ENCODE measurements at regions not wholly inside any gene's neighbourhood (a gene's known extent, or its start where the extent isn't known, plus 50 kb on each side); places are given as distances from the start of the nearest gene placed in this dataset.
A peak's percentile ranks its signal among the peaks of the same experiment; 100 is the strongest.

GRCh38 chr18:41548521-41549260 lies 406.3 kb upstream of the PIK3C3 start:
- DNase-seq (ENCODE audit: low read depth), result no peak
- H3K27me3 ChIP-seq (ENCODE audit: control insufficient read depth, insufficient read depth, low read length), result no peaks in the 10 kb centered on the region
- no peaks in the 10 kb centered on the region for H3K36me3 ChIP-seq (ENCODE audit: control insufficient read depth, insufficient read depth, low read length)
- TF ChIP-seq, protein P1, sequence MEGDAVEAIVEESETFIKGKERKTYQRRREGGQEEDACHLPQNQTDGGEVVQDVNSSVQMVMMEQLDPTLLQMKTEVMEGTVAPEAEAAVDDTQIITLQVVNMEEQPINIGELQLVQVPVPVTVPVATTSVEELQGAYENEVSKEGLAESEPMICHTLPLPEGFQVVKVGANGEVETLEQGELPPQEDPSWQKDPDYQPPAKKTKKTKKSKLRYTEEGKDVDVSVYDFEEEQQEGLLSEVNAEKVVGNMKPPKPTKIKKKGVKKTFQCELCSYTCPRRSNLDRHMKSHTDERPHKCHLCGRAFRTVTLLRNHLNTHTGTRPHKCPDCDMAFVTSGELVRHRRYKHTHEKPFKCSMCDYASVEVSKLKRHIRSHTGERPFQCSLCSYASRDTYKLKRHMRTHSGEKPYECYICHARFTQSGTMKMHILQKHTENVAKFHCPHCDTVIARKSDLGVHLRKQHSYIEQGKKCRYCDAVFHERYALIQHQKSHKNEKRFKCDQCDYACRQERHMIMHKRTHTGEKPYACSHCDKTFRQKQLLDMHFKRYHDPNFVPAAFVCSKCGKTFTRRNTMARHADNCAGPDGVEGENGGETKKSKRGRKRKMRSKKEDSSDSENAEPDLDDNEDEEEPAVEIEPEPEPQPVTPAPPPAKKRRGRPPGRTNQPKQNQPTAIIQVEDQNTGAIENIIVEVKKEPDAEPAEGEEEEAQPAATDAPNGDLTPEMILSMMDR (IDR thresholded peaks at IDR 0.05; ENCODE audit: insufficient read depth, low read length, severe bottlenecking), result no peak
- H3K4me3 ChIP-seq (ENCODE audit: low read depth, low read length), result no peak overlapping the region
- FAIRE-seq, result no peak

DNA sequence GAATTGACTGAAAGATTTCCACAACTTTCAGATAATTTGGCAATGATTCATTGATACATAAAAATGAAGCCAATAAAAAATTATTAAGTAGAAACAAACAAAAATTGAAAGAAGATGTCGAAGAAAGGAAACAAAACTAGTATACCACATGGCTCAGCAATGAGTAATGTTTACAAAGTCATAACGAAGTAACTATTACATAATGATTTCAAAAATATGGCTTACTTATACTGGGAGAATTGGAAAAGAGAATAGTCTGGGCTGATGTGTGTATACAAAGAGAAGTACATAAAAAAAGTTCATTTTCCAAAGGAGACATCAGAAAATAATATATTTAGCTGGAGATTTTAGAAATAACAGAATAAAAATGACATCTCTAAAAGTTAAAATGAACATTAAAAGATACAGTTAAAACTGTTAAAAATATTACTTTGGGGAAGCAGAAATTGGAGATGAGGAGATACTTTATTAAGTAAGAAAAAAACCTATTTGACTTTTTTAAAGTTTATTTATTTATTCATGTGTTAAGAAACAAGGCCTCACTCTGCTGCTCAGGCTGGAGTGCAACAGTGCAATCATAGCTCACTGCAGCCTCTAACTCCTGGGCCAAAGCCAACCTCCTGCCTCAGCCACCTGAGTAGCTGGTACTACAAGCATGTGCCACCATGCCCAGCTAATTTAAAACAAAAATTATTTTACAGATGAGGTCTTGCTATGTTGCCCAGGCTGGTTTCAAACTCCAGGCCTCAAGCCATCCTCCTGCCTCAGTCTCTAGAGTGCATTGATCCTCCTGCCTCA lies 409.7 kb upstream of the PIK3C3 start:
- Histone ChIP-seq H3K4me3 (ENCODE audit: low read depth, low read length) (no peak overlapping the region), H3K36me3 (ENCODE audit: control insufficient read depth, insufficient read depth, low read length) (no peaks in the 10 kb centered on the region), H3K27me3 (ENCODE audit: control insufficient read depth, insufficient read depth, low read length) (no peaks in the 10 kb centered on the region)
- DNase-seq (ENCODE audit: low read depth) (peak; percentile 27), FAIRE-seq (no peak)
- TF ChIP-seq, protein P1 (IDR thresholded peaks at IDR 0.05; ENCODE audit: insufficient read depth, low read length, severe bottlenecking), result no peak

- no peak for FAIRE-seq
- Histone ChIP-seq H3K36me3 (ENCODE audit: control insufficient read depth, insufficient read depth, low read length) (no peaks in the 10 kb centered on the region), H3K4me3 (ENCODE audit: low read depth, low read length) (no peak overlapping the region), H3K27me3 (ENCODE audit: control insufficient read depth, insufficient read depth, low read length) (no peaks in the 10 kb centered on the region)
- TF ChIP-seq, protein P1 (IDR thresholded peaks at IDR 0.05; ENCODE audit: insufficient read depth, low read length, severe bottlenecking), result no peak
- DNase-seq (ENCODE audit: low read depth), result no peak
Observed at GRCh38 chr18:41543815-41544214, 411.2 kb upstream of the PIK3C3 start.

DNA sequence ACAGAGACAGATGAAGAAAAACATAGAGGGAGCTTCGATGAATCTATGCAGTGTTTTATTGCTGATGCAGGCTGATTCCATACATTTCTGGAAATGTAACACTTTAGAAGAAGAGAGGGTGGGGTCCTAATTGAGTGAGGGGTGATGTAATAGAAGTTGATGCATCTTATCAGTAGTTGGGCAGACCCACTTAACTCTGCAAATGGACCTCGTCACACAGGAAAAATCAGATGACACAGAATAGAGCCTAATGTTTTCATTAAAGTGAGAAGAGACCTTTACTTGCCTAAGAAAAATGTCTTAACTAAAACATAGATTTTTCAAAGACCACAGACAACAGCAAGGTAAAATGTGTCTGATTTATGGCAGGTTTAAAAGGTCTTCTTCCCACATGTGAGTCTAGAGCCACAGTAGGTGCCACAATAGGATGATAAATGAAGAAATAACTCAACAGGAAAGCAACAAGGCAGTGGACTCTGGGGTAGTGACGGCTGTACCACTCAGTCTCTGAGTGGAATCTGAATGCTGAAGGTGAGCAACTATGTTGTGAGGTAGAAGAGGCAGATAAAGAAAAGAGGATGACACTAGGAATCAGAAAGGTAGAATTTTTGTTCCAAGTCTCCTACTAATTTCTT lies 414.7 kb upstream of the PIK3C3 start:
- no peaks in the 10 kb centered on the region for H3K27me3 ChIP-seq (ENCODE audit: control insufficient read depth, insufficient read depth, low read length)
- FAIRE-seq (no peak), DNase-seq (ENCODE audit: low read depth) (no peak)
- no peak overlapping the region for H3K4me3 ChIP-seq (ENCODE audit: low read depth, low read length)
- TF ChIP-seq, protein P1 (IDR thresholded peaks at IDR 0.05; ENCODE audit: insufficient read depth, low read length, severe bottlenecking), result no peak
- H3K36me3 ChIP-seq (ENCODE audit: control insufficient read depth, insufficient read depth, low read length), result no peaks in the 10 kb centered on the region

DNA sequence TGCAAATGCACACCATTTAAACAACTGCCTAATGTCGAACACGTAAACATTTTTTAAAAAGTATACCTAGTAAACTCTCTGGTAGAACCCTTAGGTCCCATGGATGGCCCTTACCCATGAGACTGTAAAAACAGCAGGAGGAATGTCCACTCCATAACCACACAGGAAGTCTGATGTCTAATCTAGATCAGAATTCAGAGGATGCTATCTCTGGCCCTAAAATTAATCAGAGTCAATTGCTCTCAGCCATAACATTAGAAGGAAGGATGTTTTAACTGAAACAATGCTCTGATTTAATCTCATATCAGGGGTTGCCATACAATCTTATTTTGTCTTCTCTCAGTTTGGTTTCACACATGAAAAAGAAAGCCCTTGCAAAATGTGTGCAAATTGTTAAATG lies 416.3 kb upstream of the PIK3C3 start:
- no peak for FAIRE-seq
- Histone ChIP-seq H3K36me3 (ENCODE audit: control insufficient read depth, insufficient read depth, low read length) (no peaks in the 10 kb centered on the region), H3K27me3 (ENCODE audit: control insufficient read depth, insufficient read depth, low read length) (no peaks in the 10 kb centered on the region), H3K4me3 (ENCODE audit: low read depth, low read length) (no peak overlapping the region)
- DNase-seq (ENCODE audit: low read depth), result no peak
- TF ChIP-seq, protein P1 (IDR thresholded peaks at IDR 0.05; ENCODE audit: insufficient read depth, low read length, severe bottlenecking), result no peak

All from bronchial epithelial cell (primary cell).